ENCODE measurements at regions not wholly inside any gene's neighbourhood (a gene's known extent, or its start where the extent isn't known, plus 50 kb on each side); places are given as distances from the start of the nearest gene placed in this dataset.
"Not testable (repeated sequence)": the region's sequence is repeated elsewhere in the genome, so short reads cannot be mapped to it uniquely, and the experiment has no call there.

- H3K27ac ChIP-seq, result no peak overlapping the region
- no peak for DNase-seq
- TF ChIP-seq POLR2A (IDR thresholded peaks at IDR 0.05) (no peak), CTCF (IDR thresholded peaks at IDR 0.05) (no peak)
- WGBS, 2 donors, result 70 to 77% methylated on average over 3 of the region's 3 CpGs
- no peaks in the 10 kb centered on the region for H3K27me3 ChIP-seq
- intact Hi-C loops (cut with DNase I), result no loop called here
- no peaks in the 10 kb centered on the region for H3K9me3 ChIP-seq
- H3K4me1 ChIP-seq, result no peaks in the 10 kb centered on the region
- H3K4me3 ChIP-seq (replicated peaks in 1 of 3), result no peak overlapping the region
- no peaks in the 10 kb centered on the region for H3K36me3 ChIP-seq
Measured at GRCh38 chr15:45802140-45802539, 167.3 kb downstream of the SQOR start.

GRCh38 chr15:45804028-45804427 lies 169.2 kb downstream of the SQOR start:
- intact Hi-C loops (cut with DNase I), result no loop called here
- H3K4me1 ChIP-seq, result no peaks in the 10 kb centered on the region
- no peaks in the 10 kb centered on the region for H3K36me3 ChIP-seq
- no peak overlapping the region for H3K4me3 ChIP-seq (replicated peaks in 1 of 3)
- H3K27me3 ChIP-seq, result no peaks in the 10 kb centered on the region
- TF ChIP-seq CTCF (IDR thresholded peaks at IDR 0.05), result no peak
- TF ChIP-seq POLR2A (IDR thresholded peaks at IDR 0.05), result no peak
- 98% methylated on average over 3 of the region's 3 CpGs for WGBS, 2 donors
- H3K27ac ChIP-seq, result no peak overlapping the region
- DNase-seq, result no peak
- no peaks in the 10 kb centered on the region for H3K9me3 ChIP-seq

GRCh38 chr15:45810201-45810600 lies 175.4 kb downstream of the SQOR start:
- Histone ChIP-seq H3K4me1 (no peaks in the 10 kb centered on the region), H3K4me3 (replicated peaks in 1 of 3) (no peak overlapping the region), H3K36me3 (no peaks in the 10 kb centered on the region), H3K9me3 (no peaks in the 10 kb centered on the region), H3K27ac (no peak overlapping the region), H3K27me3 (no peaks in the 10 kb centered on the region)
- intact Hi-C loops (cut with DNase I), result no loop called here
- no peak for DNase-seq
- 78 to 79% methylated on average over 7 of the region's 7 CpGs for whole genome bisulfite sequencing, 2 donors
- TF ChIP-seq CTCF (IDR thresholded peaks at IDR 0.05) (no peak), POLR2A (IDR thresholded peaks at IDR 0.05) (no peak)

GRCh38 chr15:45812200-45812599 lies 177.4 kb downstream of the SQOR start:
- DNase-seq, result no peak
- Histone ChIP-seq H3K9me3 (no peaks in the 10 kb centered on the region), H3K27me3 (no peaks in the 10 kb centered on the region), H3K36me3 (no peaks in the 10 kb centered on the region), H3K4me1 (no peaks in the 10 kb centered on the region), H3K4me3 (replicated peaks in 1 of 3) (no peak overlapping the region), H3K27ac (no peak overlapping the region)
- intact Hi-C loops (cut with DNase I), result no loop called here
- WGBS, 2 donors, result 57 to 63% methylated on average over 4 of the region's 4 CpGs
- TF ChIP-seq POLR2A (IDR thresholded peaks at IDR 0.05), result no peak
- no peak for TF ChIP-seq CTCF (IDR thresholded peaks at IDR 0.05)

- H3K36me3 ChIP-seq; H3K27ac ChIP-seq; H3K4me3 ChIP-seq (replicated peaks in 1 of 3); intact Hi-C loops (cut with DNase I); H3K27me3 ChIP-seq; H3K4me1 ChIP-seq; H3K9me3 ChIP-seq; DNase-seq: not testable (repeated sequence)
- WGBS, 2 donors, result 61 to 92% methylated on average over 2 of the region's 2 CpGs
Measured at GRCh38 chr15:45817578-45817977, 182.7 kb downstream of the SQOR start.

GRCh38 chr15:45821390-45821789 lies 186.6 kb downstream of the SQOR start:
- WGBS, 2 donors, result 73 to 78% methylated on average over 3 of the region's 3 CpGs

GRCh38 chr15:45822968-45823367 lies 188.1 kb downstream of the SQOR start:
- DNase-seq; H3K4me3 ChIP-seq (replicated peaks in 1 of 3); H3K27ac ChIP-seq; H3K9me3 ChIP-seq; intact Hi-C loops (cut with DNase I); H3K36me3 ChIP-seq; H3K27me3 ChIP-seq; H3K4me1 ChIP-seq: not testable (repeated sequence)
- 82 to 84% methylated on average over 4 of the region's 4 CpGs for WGBS, 2 donors

More at GRCh38 chr15:45821390-45821789, 186.6 kb downstream of the SQOR start:
- no peaks in the 10 kb centered on the region for H3K36me3 ChIP-seq
- H3K9me3 ChIP-seq, result no peaks in the 10 kb centered on the region
- DNase-seq, result no peak
- H3K27me3 ChIP-seq, result no peaks in the 10 kb centered on the region
- H3K4me3 ChIP-seq (replicated peaks in 1 of 3), result no peak overlapping the region
- TF ChIP-seq CTCF (IDR thresholded peaks at IDR 0.05) (no peak), POLR2A (IDR thresholded peaks at IDR 0.05) (no peak)
- no peaks in the 10 kb centered on the region for H3K4me1 ChIP-seq
- intact Hi-C loops (cut with DNase I), result no loop called here
- no peak overlapping the region for H3K27ac ChIP-seq

All from thyroid gland (tissue), 4 donors.